HG03095 (cell line): ENCODE measurements at regions not wholly inside any gene's neighbourhood (a gene's known extent, or its start where the extent isn't known, plus 50 kb on each side); places are given as distances from the start of the nearest gene placed in this dataset.
"Not testable (repeated sequence)": the region's sequence is repeated elsewhere in the genome, so short reads cannot be mapped to it uniquely, and the experiment has no call there.

Experiments used
- ATAC-seq: cut with Tn5 transposase; IDR thresholded peaks from one replicate; pipeline ENCODE4 v1.9.1; 2021; ENCODE audit warnings: moderate library complexity; ENCODE audit not compliant: unreplicated experiment

- ATAC-seq = not testable (repeated sequence)
Measured at GRCh38 chr6:1156411-1156810, 155.5 kb upstream of the FOXQ1 start.

- ATAC-seq = no peak
Measured at GRCh38 chr6:1153696-1154245, 158.1 kb upstream of the FOXQ1 start.

- ATAC-seq = no peak
Measured at GRCh38 chr6:1146500-1146899, 165.4 kb upstream of the FOXQ1 start.

GRCh38 chr6:1145768-1146218, 166.1 kb upstream of the FOXQ1 start:
- ATAC-seq = no peak

- ATAC-seq = no peak
Measured at GRCh38 chr6:1144842-1145767, 166.8 kb upstream of the FOXQ1 start.

GRCh38 chr6:1143655-1144054, 168.2 kb upstream of the FOXQ1 start:
- no peak for ATAC-seq

- ATAC-seq = no peak
Measured at GRCh38 chr6:1139155-1139890, 172.6 kb upstream of the FOXQ1 start.

GRCh38 chr6:1137849-1138248, 174.0 kb upstream of the FOXQ1 start:
- ATAC-seq = no peak

- no peak for ATAC-seq
Measured at GRCh38 chr6:1136827-1137226, 175.1 kb upstream of the FOXQ1 start.

GRCh38 chr6:1136415-1136774, 175.5 kb upstream of the FOXQ1 start:
- ATAC-seq = no peak

GRCh38 chr6:1135726-1136414, 176.0 kb upstream of the FOXQ1 start:
- ATAC-seq = no peak

- no peak for ATAC-seq
Measured at GRCh38 chr6:1131285-1132079, 180.4 kb upstream of the FOXQ1 start.

GRCh38 chr6:1130709-1131108, 181.2 kb upstream of the FOXQ1 start:
- no peak for ATAC-seq

GRCh38 chr6:1129131-1129530, 182.8 kb upstream of the FOXQ1 start:
- no peak for ATAC-seq

GRCh38 chr6:1127597-1128288, 184.2 kb upstream of the FOXQ1 start:
- no peak for ATAC-seq

GRCh38 chr6:1127129-1127528, 184.8 kb upstream of the FOXQ1 start:
- ATAC-seq = no peak

- ATAC-seq = no peak
Measured at GRCh38 chr6:1126036-1126435, 185.9 kb upstream of the FOXQ1 start.

GRCh38 chr6:1125297-1125696, 186.6 kb upstream of the FOXQ1 start:
- ATAC-seq = no peak

GRCh38 chr6:1124885-1125284, 187.0 kb upstream of the FOXQ1 start:
- ATAC-seq = no peak
